ENCODE measurements at regions not wholly inside any gene's neighbourhood (a gene's known extent, or its start where the extent isn't known, plus 50 kb on each side); places are given as distances from the start of the nearest gene placed in this dataset.

DNA sequence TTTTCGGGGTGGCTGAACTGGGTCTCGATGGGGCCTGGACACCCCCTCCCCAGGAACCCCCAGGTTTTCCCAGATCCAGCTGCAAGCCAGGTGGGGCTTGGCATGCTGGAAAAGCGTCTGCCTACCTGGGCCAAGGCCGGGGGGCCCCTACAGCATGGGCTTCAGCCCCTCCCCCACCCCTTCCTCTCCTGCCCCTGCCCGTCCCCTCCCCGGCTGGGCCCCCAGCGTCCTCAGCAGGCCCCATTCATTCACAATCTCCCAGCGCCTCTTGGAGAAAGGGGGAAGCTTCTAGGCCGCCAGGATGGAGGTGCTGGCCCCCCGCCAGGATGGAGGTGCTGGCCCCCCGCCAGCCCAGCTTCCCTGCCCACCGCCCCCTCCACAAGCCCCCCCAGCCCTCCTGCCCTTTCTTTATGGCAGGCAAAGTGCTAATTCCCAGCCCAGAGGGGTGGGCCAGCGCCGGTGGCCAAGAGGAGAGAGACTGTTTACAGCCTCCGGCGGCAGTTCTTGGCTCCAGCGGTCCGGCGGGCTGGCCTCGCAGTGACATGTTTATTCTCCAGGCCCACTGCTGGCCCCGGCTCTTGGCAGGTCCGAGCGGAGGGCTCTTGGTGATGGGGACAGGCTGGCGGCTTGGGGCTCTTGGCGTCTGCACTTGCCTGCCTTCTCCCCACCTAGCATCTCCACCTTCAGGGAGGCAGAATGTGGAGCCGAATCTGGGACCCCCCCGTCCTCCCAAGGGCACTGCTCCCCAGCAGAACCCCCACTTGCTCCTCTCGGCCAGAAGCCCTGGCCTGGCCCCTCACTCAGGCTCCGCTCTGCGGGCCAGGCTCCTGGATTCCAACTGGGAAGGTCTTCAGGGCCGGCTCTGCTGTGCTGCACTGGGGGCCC, 94.4 kb upstream of the CIBAR2 start:
- TF ChIP-seq CTCF (IDR thresholded peaks at IDR 0.05; ENCODE audit: poor library complexity, severe bottlenecking): no peak
- no peak for TF ChIP-seq POLR2AphosphoS5 (IDR thresholded peaks at IDR 0.05)
- TF ChIP-seq EZH2 (IDR thresholded peaks at IDR 0.05; ENCODE audit: borderline replicate concordance, insufficient read depth, low read length, poor library complexity, severe bottlenecking): no peak
- TF ChIP-seq RAD21 (conservative IDR thresholded peaks at IDR 0.05): no peak
- TF ChIP-seq, protein P1, sequence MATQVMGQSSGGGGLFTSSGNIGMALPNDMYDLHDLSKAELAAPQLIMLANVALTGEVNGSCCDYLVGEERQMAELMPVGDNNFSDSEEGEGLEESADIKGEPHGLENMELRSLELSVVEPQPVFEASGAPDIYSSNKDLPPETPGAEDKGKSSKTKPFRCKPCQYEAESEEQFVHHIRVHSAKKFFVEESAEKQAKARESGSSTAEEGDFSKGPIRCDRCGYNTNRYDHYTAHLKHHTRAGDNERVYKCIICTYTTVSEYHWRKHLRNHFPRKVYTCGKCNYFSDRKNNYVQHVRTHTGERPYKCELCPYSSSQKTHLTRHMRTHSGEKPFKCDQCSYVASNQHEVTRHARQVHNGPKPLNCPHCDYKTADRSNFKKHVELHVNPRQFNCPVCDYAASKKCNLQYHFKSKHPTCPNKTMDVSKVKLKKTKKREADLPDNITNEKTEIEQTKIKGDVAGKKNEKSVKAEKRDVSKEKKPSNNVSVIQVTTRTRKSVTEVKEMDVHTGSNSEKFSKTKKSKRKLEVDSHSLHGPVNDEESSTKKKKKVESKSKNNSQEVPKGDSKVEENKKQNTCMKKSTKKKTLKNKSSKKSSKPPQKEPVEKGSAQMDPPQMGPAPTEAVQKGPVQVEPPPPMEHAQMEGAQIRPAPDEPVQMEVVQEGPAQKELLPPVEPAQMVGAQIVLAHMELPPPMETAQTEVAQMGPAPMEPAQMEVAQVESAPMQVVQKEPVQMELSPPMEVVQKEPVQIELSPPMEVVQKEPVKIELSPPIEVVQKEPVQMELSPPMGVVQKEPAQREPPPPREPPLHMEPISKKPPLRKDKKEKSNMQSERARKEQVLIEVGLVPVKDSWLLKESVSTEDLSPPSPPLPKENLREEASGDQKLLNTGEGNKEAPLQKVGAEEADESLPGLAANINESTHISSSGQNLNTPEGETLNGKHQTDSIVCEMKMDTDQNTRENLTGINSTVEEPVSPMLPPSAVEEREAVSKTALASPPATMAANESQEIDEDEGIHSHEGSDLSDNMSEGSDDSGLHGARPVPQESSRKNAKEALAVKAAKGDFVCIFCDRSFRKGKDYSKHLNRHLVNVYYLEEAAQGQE (IDR thresholded peaks at IDR 0.05; ENCODE audit: borderline replicate concordance): no peak
- no peak for TF ChIP-seq TAF1 (IDR thresholded peaks at IDR 0.05; ENCODE audit: low read depth)
- TF ChIP-seq EP300 (conservative IDR thresholded peaks at IDR 0.05; ENCODE audit: poor library complexity, severe bottlenecking): no peak
- TF ChIP-seq SMC3 (conservative IDR thresholded peaks at IDR 0.05; ENCODE audit: poor library complexity): no peak
- no peak for TF ChIP-seq MXI1 (conservative IDR thresholded peaks at IDR 0.05; ENCODE audit: poor library complexity, severe bottlenecking)
